Fibroblast of lung (primary cell): ENCODE measurements at regions not wholly inside any gene's neighbourhood (a gene's known extent, or its start where the extent isn't known, plus 50 kb on each side); places are given as distances from the start of the nearest gene placed in this dataset.

Experiments used
- DNase-seq, 2 donors: peaks; one replicate each; pipeline versions ENCODE4 v3.0.0 to v3.0.0-alpha.2; 2010; ENCODE audit warnings: low read depth in 2 of 2
- H2AFZ ChIP-seq: 2 replicates; pipeline ENCODE4 v1.5.1; 2012; ENCODE audit warnings: low read length, control low read depth, inconsistent platforms
- H3K27ac ChIP-seq: 2 replicates; pipeline ENCODE4 v1.5.1; 2011; ENCODE audit warnings: low read length, control low read depth; ENCODE audit not compliant: insufficient read depth
- H3K27me3 ChIP-seq: 2 replicates; pipeline ENCODE4 v1.5.1; 2011; ENCODE audit warnings: mild to moderate bottlenecking, low read length; ENCODE audit not compliant: control insufficient read depth, insufficient read depth
- H3K36me3 ChIP-seq: 2 replicates; pipeline ENCODE4 v1.5.1; 2011; ENCODE audit warnings: low read length; ENCODE audit not compliant: control insufficient read depth, insufficient read depth
- H3K4me1 ChIP-seq: 2 replicates; pipeline ENCODE4 v1.5.1; 2011; ENCODE audit warnings: low read length; ENCODE audit not compliant: control insufficient read depth, insufficient read depth; ENCODE audit errors: extremely low read depth
- H3K4me2 ChIP-seq: 2 replicates; pipeline ENCODE4 v1.5.1; 2011; ENCODE audit warnings: low read length, control low read depth; ENCODE audit not compliant: insufficient read depth; ENCODE audit errors: extremely low read depth
- H3K4me3 ChIP-seq, 4 experiments: fragments of 200-600 bp in 1 of 4; sonication (generic) in 1 of 4; replicated peaks in 1 of 4; 2 replicates each; pipeline ENCODE4 v1.5.1; 2011 to 2016; ENCODE audit warnings: low read length in 4 of 4, low read depth in 3 of 4, mild to moderate bottlenecking in 3 of 4, control low read depth in 2 of 4, inconsistent platforms in 1 of 4, mixed read lengths in 1 of 4; ENCODE audit not compliant: insufficient read depth in 1 of 4; ENCODE audit errors: control extremely low read depth in 1 of 4
- H3K79me2 ChIP-seq: 2 replicates; pipeline ENCODE4 v1.5.1; 2012; ENCODE audit warnings: mild to moderate bottlenecking, low read length, inconsistent platforms; ENCODE audit not compliant: control insufficient read depth, insufficient read depth
- H3K9ac ChIP-seq: 2 replicates; pipeline ENCODE4 v1.5.1; 2011; ENCODE audit warnings: mild to moderate bottlenecking, low read length, control low read depth; ENCODE audit not compliant: insufficient read depth
- H3K9me3 ChIP-seq: 2 replicates; pipeline ENCODE4 v1.5.1; 2012; ENCODE audit warnings: low read depth, low read length; ENCODE audit not compliant: control insufficient read depth, insufficient read depth
- H4K20me1 ChIP-seq: 2 replicates; pipeline ENCODE4 v1.5.1; 2011; ENCODE audit warnings: low read length; ENCODE audit not compliant: control insufficient read depth, insufficient read depth; ENCODE audit errors: extremely low read depth
- EZH2 ChIP-seq: IDR thresholded peaks from 2 replicates; pipeline ENCODE4 v1.5.1; 2012; ENCODE audit warnings: low read length, control low read depth, mild to moderate bottlenecking; ENCODE audit errors: missing control alignments
- TF ChIP-seq, protein P1 (sequence below), 2 donors: IDR thresholded peaks in 1 of 2; conservative IDR thresholded peaks in 1 of 2; 1 replicate in 1 of 2; 2 replicates in 1 of 2; pipeline ENCODE4 v1.5.1; 2011 to 2012; ENCODE audit warnings: low read length in 2 of 2, control low read depth in 1 of 2, inconsistent platforms in 1 of 2, low read depth in 1 of 2, mild to moderate bottlenecking in 1 of 2

- TF ChIP-seq, protein P1, sequence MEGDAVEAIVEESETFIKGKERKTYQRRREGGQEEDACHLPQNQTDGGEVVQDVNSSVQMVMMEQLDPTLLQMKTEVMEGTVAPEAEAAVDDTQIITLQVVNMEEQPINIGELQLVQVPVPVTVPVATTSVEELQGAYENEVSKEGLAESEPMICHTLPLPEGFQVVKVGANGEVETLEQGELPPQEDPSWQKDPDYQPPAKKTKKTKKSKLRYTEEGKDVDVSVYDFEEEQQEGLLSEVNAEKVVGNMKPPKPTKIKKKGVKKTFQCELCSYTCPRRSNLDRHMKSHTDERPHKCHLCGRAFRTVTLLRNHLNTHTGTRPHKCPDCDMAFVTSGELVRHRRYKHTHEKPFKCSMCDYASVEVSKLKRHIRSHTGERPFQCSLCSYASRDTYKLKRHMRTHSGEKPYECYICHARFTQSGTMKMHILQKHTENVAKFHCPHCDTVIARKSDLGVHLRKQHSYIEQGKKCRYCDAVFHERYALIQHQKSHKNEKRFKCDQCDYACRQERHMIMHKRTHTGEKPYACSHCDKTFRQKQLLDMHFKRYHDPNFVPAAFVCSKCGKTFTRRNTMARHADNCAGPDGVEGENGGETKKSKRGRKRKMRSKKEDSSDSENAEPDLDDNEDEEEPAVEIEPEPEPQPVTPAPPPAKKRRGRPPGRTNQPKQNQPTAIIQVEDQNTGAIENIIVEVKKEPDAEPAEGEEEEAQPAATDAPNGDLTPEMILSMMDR (conservative IDR thresholded peaks at IDR 0.05 in 1 of 2, IDR thresholded peaks at IDR 0.05 in 1 of 2; ENCODE audit: low read depth in 1 of 2, low read length in 2 of 2) = no peak
- no peak for TF ChIP-seq EZH2
- no peaks in the 10 kb centered on the region for H3K36me3 ChIP-seq
- H3K4me3 ChIP-seq = no peak overlapping the region
- no peaks in the 10 kb centered on the region for H3K27me3 ChIP-seq
- no peaks in the 10 kb centered on the region for H3K79me2 ChIP-seq
- H3K27ac ChIP-seq = no peak overlapping the region
- no peak for DNase-seq
- no peaks in the 10 kb centered on the region for H3K9me3 ChIP-seq
- H3K9ac ChIP-seq = no peak overlapping the region
- H2AFZ ChIP-seq = no peak overlapping the region
- no peaks in the 10 kb centered on the region for H3K4me1 ChIP-seq
- H3K4me2 ChIP-seq = no peak overlapping the region
- H4K20me1 ChIP-seq = no peaks in the 10 kb centered on the region
Measured at GRCh38 chr5:82785882-82786509, 291.2 kb downstream of the TMEM167A start.

GRCh38 chr5:82785456-82785855 lies 291.7 kb downstream of the TMEM167A start:
- Histone ChIP-seq H3K9ac (no peak overlapping the region), H3K9me3 (no peaks in the 10 kb centered on the region), H3K27ac (no peak overlapping the region), H3K4me2 (no peak overlapping the region), H3K27me3 (no peaks in the 10 kb centered on the region), H3K4me1 (no peaks in the 10 kb centered on the region), H2AFZ (no peak overlapping the region), H3K36me3 (no peaks in the 10 kb centered on the region), H4K20me1 (no peaks in the 10 kb centered on the region), H3K4me3 (no peak overlapping the region), H3K79me2 (no peaks in the 10 kb centered on the region)
- TF ChIP-seq, protein P1 (conservative IDR thresholded peaks at IDR 0.05 in 1 of 2, IDR thresholded peaks at IDR 0.05 in 1 of 2; ENCODE audit: low read depth in 1 of 2, low read length in 2 of 2) = no peak
- no peak for TF ChIP-seq EZH2
- DNase-seq = no peak

- H3K79me2 ChIP-seq = no peaks in the 10 kb centered on the region
- no peaks in the 10 kb centered on the region for H4K20me1 ChIP-seq
- H3K9ac ChIP-seq = no peak overlapping the region
- no peaks in the 10 kb centered on the region for H3K4me1 ChIP-seq
- no peak for DNase-seq
- no peak overlapping the region for H3K4me3 ChIP-seq
- H3K4me2 ChIP-seq = no peak overlapping the region
- H3K36me3 ChIP-seq = no peaks in the 10 kb centered on the region
- H3K27ac ChIP-seq = no peak overlapping the region
- H2AFZ ChIP-seq = no peak overlapping the region
- H3K27me3 ChIP-seq = no peaks in the 10 kb centered on the region
- H3K9me3 ChIP-seq = no peaks in the 10 kb centered on the region
- no peak for TF ChIP-seq EZH2
- TF ChIP-seq, protein P1 (conservative IDR thresholded peaks at IDR 0.05 in 1 of 2, IDR thresholded peaks at IDR 0.05 in 1 of 2; ENCODE audit: low read depth in 1 of 2, low read length in 2 of 2) = no peak
Measured at GRCh38 chr5:82784521-82784920, 292.7 kb downstream of the TMEM167A start.
